Upper lobe of right lung (tissue), 1 donor: ENCODE measurements at regions not wholly inside any gene's neighbourhood (a gene's known extent, or its start where the extent isn't known, plus 50 kb on each side); places are given as distances from the start of the nearest gene placed in this dataset.

Source experiments
- ATAC-seq: fragments of 200-7000 bp; cut with Tn5 transposase; one replicate; pipeline ENCODE4 v1.9.1; 2020; ENCODE audit warnings: mild to moderate bottlenecking, moderate library complexity
- DNase-seq: peaks from one replicate; pipeline ENCODE4 v3.0.0-alpha.2; 2020
- H3K27ac ChIP-seq: fragments of 200-600 bp; one replicate; pipeline ENCODE4 v1.8.0; 2022
- H3K27me3 ChIP-seq: fragments of 200-600 bp; one replicate; pipeline ENCODE4 v1.8.0; 2022; ENCODE audit warnings: mild to moderate bottlenecking
- H3K36me3 ChIP-seq: fragments of 200-600 bp; one replicate; pipeline ENCODE4 v1.8.0; 2022
- H3K4me1 ChIP-seq: fragments of 200-600 bp; one replicate; pipeline ENCODE4 v1.8.0; 2022
- H3K4me3 ChIP-seq: fragments of 200-600 bp; one replicate; pipeline ENCODE4 v1.8.0; 2022; ENCODE audit warnings: mild to moderate bottlenecking
- H3K9me3 ChIP-seq: fragments of 200-600 bp; one replicate; pipeline ENCODE4 v1.8.0; 2022
- CTCF ChIP-seq: fragments of 200-600 bp; IDR thresholded peaks from one replicate; pipeline ENCODE4 v1.8.0; 2022; ENCODE audit warnings: antibody characterized with exemption
- intact Hi-C: fragments of 100-400 bp; cut with DNase I; formaldehyde crosslinking; loops from one replicate; pipeline ENCODE4 v1.11.0; 2022
- donor health status: DM: no; HTN: yes; CAD: no; lungs with severe emphysema.

GRCh38 chrX:6407542-6407941 is 127.4 kb downstream of the VCX3A start:
- ATAC-seq: no peak
- no peaks in the 10 kb centered on the region for H3K9me3 ChIP-seq
- no peaks in the 10 kb centered on the region for H3K27me3 ChIP-seq
- no peaks in the 10 kb centered on the region for H3K36me3 ChIP-seq
- H3K27ac ChIP-seq: no peak overlapping the region
- no peaks in the 10 kb centered on the region for H3K4me1 ChIP-seq
- no peak for DNase-seq
- intact Hi-C loops: no loop called here
- no peak overlapping the region for H3K4me3 ChIP-seq
- no peak for TF ChIP-seq CTCF

- no peaks in the 10 kb centered on the region for H3K36me3 ChIP-seq
- no peaks in the 10 kb centered on the region for H3K27me3 ChIP-seq
- no peak overlapping the region for H3K4me3 ChIP-seq
- H3K4me1 ChIP-seq: no peaks in the 10 kb centered on the region
- ATAC-seq (no peak), DNase-seq (no peak)
- no peak for TF ChIP-seq CTCF
- H3K27ac ChIP-seq: no peak overlapping the region
- H3K9me3 ChIP-seq: no peaks in the 10 kb centered on the region
- intact Hi-C loops: no loop called here
Measured at GRCh38 chrX:6386837-6387236, 148.1 kb downstream of the VCX3A start.

GRCh38 chrX:6384921-6385320 is 150.0 kb downstream of the VCX3A start:
- intact Hi-C loops: no loop called here
- no peak overlapping the region for H3K4me3 ChIP-seq
- no peaks in the 10 kb centered on the region for H3K9me3 ChIP-seq
- H3K36me3 ChIP-seq: no peaks in the 10 kb centered on the region
- no peaks in the 10 kb centered on the region for H3K4me1 ChIP-seq
- no peak for ATAC-seq
- no peak overlapping the region for H3K27ac ChIP-seq
- no peaks in the 10 kb centered on the region for H3K27me3 ChIP-seq
- no peak for DNase-seq
- no peak for TF ChIP-seq CTCF

- H3K4me3 ChIP-seq: no peak overlapping the region
- H3K36me3 ChIP-seq: no peaks in the 10 kb centered on the region
- H3K4me1 ChIP-seq: no peaks in the 10 kb centered on the region
- no peaks in the 10 kb centered on the region for H3K9me3 ChIP-seq
- TF ChIP-seq CTCF: no peak
- DNase-seq (no peak), ATAC-seq (no peak)
- intact Hi-C loops: no loop called here
- H3K27ac ChIP-seq: no peak overlapping the region
- no peaks in the 10 kb centered on the region for H3K27me3 ChIP-seq
Measured at GRCh38 chrX:6384371-6384770, 150.5 kb downstream of the VCX3A start.

- Histone ChIP-seq H3K4me1 (no peaks in the 10 kb centered on the region), H3K36me3 (no peaks in the 10 kb centered on the region), H3K4me3 (no peak overlapping the region), H3K27me3 (no peaks in the 10 kb centered on the region), H3K9me3 (no peaks in the 10 kb centered on the region), H3K27ac (no peak overlapping the region)
- no peak for TF ChIP-seq CTCF
- ATAC-seq: no peak
- no peak for DNase-seq
- intact Hi-C loops: no loop called here
Measured at GRCh38 chrX:6383917-6384316, 151.0 kb downstream of the VCX3A start.

GRCh38 chrX:6383488-6383887 is 151.4 kb downstream of the VCX3A start:
- no peak for ATAC-seq

More at GRCh38 chrX:6383488-6383887, 151.4 kb downstream of the VCX3A start:
- no peak overlapping the region for H3K4me3 ChIP-seq
- H3K27ac ChIP-seq: no peak overlapping the region
- no peaks in the 10 kb centered on the region for H3K9me3 ChIP-seq
- no peaks in the 10 kb centered on the region for H3K4me1 ChIP-seq
- no peaks in the 10 kb centered on the region for H3K36me3 ChIP-seq
- no peak for TF ChIP-seq CTCF
- no peak for DNase-seq
- no peaks in the 10 kb centered on the region for H3K27me3 ChIP-seq
- intact Hi-C loops: no loop called here
